SK-N-SH (cell line): ENCODE measurements at regions not wholly inside any gene's neighbourhood (a gene's known extent, or its start where the extent isn't known, plus 50 kb on each side); places are given as distances from the start of the nearest gene placed in this dataset.

Experiments
- CTCF ChIP-seq: fragments of 200-600 bp; sonication (generic); IDR thresholded peaks from 2 replicates; pipeline ENCODE4 v1.6.1; 2017; ENCODE audit warnings: antibody characterized with exemption, mild to moderate bottlenecking, moderate library complexity
- EP300 ChIP-seq, 2 experiments: IDR thresholded peaks; 2 replicates each; pipeline versions ENCODE4 v1.4.0 to v1.6.1; 2012; ENCODE audit warnings: borderline replicate concordance in 1 of 2, low read depth in 1 of 2, low read length in 1 of 2
- FOXM1 ChIP-seq: IDR thresholded peaks from 2 replicates; pipeline ENCODE4 v1.4.0; 2012; ENCODE audit warnings: low read depth, mild to moderate bottlenecking
- PBX3 ChIP-seq: IDR thresholded peaks from 2 replicates; pipeline ENCODE4; 2012
- POLR2AphosphoS5 ChIP-seq: IDR thresholded peaks from 2 replicates; pipeline ENCODE4 v1.6.1; 2012; ENCODE audit warnings: low read depth, low read length
- RAD21 ChIP-seq: IDR thresholded peaks from 2 replicates; pipeline ENCODE4 v1.6.1; 2012; ENCODE audit warnings: mild to moderate bottlenecking, low read length
- TCF12 ChIP-seq: IDR thresholded peaks from 2 replicates; pipeline ENCODE4 v1.4.0; 2012
- TEAD4 ChIP-seq: IDR thresholded peaks from 2 replicates; pipeline ENCODE4 v1.4.0; 2012; ENCODE audit warnings: mild to moderate bottlenecking, borderline replicate concordance; ENCODE audit not compliant: insufficient read depth
- YY1 ChIP-seq: IDR thresholded peaks from 2 replicates; pipeline ENCODE4 v1.4.0; 2012; ENCODE audit warnings: low read depth, mild to moderate bottlenecking

- TF ChIP-seq CTCF (peak; percentile 18; the same call in 1 of the 2 replicates), RAD21 (peak; percentile 72), POLR2AphosphoS5 (no peak), TCF12 (no peak), YY1 (no peak), TEAD4 (no peak), FOXM1 (no peak), PBX3 (no peak), EP300 (IDR thresholded peaks at IDR 0.05; ENCODE audit: borderline replicate concordance in 1 of 2, low read depth in 1 of 2, low read length in 1 of 2) (no peak)
These were observed 164.5 kb downstream of the UNC5CL start for GRCh38 chr6:40874495-40874894.
